ENCODE measurements at regions not wholly inside any gene's neighbourhood (a gene's known extent, or its start where the extent isn't known, plus 50 kb on each side); places are given as distances from the start of the nearest gene placed in this dataset.

DNA sequence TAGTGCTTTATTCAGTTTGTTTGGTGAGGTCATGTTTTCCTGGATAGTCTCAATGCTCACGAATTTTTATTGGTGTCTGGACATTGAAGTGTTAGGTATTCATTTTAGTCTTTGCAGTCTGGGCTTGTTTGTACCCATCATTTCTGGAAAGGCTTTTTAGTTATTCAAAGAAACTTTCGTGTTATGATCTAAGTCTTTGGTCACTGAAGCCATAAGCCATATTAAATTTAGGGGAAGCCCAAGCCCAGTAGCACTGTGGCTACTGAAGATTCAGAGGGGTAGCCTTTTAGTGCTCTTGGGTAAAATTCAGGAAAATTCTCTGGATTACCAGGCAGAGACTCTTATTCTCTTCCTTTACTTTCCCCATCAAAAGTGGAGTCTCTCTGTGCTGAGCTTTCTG is 56.2 kb upstream of the PEX5L start:
- DNase-seq (ENCODE audit: low spot score) = no peak

DNA sequence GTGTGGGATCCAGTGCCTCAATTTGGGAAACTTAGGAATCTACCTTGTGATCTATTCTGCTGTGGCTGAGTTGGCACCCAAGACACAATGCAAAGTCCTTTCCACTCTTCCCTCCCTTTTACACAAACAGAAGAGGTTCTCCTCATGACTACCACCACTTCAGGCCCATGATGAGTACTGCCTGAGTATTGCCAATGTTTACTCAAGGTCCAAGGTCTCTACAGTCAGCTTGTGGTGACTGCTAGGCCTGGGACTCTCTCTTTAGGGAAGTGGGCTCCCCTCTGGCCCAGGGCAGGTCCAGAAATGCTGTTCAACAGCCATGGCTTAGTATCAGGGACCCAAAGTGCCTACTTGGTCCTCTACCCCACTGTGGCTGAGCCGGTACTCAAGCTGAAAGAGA is 56.8 kb upstream of the PEX5L start:
- no peak for DNase-seq (ENCODE audit: low spot score)

DNA sequence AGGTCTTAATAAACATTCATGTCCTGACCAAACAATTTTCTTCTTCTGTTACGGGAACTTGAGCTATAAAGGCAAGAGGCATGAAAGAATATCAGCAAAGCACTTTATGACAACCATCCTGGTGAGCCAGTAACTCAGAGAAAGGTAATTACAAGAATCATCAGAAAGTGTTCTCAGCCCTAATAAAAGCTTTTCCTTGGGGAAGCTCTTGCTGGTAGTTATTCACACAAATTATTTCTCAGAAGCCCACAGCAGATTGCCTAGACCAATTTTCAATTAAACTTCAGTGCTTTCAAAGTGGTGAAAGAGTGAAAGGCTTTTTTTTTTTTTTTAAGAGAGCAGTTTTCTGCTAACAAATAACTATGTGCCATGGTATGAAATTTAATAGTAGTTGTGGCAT is 60.9 kb upstream of the PEX5L start:
- DNase-seq (ENCODE audit: low spot score) = no peak

DNA sequence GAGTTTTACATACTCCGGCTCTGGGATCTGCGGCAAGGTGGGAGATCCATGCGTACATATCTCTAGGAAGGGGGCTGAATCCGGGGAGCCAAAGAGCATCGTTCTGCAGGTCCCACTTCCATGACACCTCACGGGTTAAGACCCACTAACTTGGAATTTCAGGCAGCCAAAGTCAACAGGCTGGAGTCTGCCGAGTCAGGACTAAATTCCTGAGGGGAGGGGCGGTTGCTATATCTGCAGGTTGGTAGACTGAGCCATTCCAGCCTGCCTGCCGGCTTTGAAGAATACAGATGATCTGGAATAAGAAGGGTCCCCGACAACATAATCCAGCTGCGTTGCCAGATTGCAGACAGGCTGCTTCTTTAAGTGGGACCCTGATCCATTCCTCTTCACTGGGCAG is 65.4 kb upstream of the PEX5L start:
- DNase-seq (ENCODE audit: low spot score) = no peak

DNA sequence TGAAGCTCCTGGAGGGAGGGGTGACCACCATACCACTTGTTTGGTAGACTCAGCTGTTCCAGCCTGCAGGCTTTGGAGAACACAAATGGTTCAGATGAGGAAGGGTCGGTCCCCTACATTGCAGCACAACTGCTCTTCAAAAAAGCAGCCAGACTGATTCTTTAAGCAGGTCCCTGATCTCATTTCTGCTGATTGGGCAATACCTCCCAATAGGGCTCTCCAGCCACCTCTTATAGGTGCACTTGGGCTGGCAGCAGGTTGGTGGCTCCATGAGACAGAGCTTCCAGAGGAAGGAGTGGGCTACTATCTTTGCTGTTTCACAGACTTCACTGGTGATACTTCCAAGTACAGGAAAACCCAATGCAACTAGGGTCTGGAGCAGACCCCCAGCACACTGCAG is 65.9 kb upstream of the PEX5L start:
- no peak for DNase-seq (ENCODE audit: low spot score)

DNA sequence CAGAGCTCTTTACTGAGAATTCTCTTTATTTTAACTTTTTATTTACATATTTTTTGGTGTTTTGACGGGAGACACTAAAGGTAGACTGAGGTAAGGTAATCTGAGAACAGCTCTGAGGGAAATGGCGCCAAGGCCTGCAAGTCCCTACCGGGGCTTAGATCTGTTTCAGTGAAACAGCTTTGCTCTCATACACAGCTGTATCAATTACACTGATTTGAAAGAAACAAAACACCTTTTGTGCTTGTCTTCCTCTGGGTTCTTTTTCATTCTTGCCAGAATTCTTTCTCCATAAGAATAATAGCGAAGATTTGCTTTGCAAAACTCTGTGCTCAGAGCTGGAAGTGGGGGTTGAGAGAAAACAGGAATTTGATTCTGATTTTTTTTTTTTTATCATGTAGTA is 79.5 kb upstream of the PEX5L start:
- DNase-seq (ENCODE audit: low spot score) = no peak

DNA sequence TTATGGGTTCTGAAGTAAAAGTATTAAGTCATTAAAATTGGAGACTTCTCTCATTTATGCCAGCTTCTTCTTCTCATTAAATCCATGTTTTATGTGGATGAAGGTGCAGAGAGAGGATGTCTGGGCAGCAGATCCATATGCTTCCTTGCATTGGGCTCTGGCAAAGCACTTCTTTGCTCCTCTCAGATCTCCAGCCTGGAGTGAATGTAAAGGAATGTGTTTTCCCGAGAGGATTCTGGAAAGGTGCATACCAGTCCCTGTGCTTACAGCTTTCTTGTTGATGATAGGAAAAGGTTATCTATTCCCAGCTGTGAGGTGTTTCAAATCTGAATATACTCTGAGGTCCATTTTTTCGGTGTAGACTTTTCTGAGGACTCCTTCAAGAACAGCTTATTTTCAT is 79.9 kb upstream of the PEX5L start:
- no peak for DNase-seq (ENCODE audit: low spot score)

DNA sequence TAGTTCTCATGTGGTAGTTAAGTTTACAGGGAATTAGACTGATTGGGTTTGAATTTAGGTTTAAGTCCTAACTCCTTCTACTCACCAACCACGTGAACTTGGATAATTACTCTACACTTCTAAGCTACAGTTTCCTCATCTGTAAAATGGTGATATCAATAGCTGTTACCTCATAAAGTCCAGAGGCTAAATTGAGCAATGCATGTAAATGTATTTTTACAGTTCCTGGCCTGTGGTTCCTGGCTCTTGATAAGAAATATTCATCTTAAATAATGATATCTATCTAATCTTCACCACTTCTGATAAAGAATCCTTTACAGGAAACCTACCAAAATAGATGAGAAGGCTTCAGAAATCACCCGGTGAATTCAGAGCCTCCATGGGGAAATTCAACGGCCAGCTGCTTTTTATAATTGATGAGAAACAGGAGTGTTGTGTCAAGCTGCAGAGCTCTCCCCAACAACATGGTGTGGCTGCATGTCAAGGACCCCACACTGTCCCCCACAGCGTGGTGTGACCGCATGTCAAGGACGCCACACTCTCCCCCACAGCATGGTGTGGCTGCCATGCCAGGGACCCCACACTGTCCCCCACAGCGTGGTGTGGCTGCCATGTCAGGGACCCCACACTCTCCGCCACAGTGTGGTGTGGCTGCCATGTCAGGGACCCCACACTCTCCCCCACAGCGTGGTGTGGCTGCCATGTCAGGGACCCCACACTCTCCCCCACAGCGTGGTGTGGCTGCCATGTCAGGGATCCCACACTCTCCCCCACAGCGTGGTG is 80.8 kb upstream of the PEX5L start:
- no peak for DNase-seq (ENCODE audit: low spot score)

DNA sequence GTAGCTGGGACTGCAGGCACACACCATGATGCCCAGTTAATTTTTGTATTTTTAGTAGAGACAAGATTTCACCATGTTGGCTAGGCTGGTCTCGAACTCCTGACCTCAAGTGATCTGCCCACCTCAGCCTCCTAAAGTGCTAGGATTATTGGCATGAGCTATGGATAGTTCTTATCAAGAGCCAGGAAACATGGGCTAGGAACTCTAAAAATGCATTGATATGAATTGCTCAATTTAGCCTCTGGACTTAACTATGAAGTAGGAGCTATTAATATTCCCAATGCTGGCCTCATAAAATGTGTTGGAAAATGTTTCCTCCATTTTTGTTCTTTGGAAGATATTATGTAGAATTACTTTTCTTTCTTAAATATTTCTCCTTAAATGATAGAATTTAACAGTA is 82.8 kb upstream of the PEX5L start:
- DNase-seq (ENCODE audit: low spot score) = no peak

DNA sequence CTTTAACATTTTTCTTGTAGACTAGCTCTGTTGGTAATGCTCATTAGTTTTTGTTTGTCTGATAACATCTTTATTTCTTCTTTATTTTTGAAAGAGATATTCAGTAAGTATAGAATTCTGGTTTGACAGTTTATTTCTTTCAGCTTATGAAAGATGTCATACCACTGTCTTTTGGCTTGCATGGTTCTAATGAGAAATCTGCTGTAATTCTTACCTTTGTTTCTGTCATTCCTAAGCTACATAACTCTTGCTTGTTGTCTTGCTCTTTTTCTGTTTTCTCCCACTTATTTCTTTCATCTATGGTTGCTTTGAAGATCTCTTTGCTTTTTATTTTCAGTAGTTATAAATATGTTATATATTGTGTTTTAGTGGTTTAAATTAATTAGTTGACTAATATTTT is 87.2 kb upstream of the PEX5L start:
- DNase-seq (ENCODE audit: low spot score) = no peak

DNA sequence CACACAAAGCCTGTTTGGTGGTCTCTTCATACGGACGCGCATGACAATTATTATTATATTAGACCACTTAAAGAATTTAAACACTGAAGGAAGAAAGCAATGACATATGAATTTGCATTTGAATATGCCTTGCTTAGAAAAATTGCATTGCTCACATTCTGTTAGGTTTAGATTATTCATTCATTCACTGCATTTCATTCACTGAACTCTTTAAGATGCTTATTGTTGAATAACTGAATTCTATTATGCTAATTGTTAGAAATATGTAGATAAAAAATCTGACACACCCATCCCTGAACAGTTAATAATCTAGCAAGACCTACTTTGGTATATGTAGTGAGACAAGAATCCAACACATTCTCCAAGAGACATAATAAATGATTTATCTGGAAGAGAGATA is 94.4 kb upstream of the PEX5L start:
- DNase-seq (ENCODE audit: low spot score) = no peak

DNA sequence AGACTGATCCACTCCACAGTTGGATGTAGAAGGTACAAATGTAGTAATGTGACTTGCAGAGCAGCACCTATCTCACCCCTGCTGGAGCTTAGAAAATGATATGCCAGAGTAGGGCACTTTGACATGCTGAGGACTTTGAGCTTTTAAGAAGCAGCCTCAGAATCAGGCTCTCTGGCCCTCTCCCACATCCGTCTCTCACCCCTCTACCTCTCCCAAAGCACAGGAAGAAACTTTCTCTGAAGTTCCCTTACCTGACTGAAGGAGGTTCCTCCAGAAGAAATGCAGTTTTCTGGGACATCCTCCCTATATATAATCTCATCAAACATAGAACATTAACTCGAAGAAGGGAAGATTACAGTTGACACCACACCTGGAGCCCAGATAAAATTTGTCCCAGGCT is 98.4 kb upstream of the PEX5L start:
- no peak for DNase-seq (ENCODE audit: low spot score)

DNA sequence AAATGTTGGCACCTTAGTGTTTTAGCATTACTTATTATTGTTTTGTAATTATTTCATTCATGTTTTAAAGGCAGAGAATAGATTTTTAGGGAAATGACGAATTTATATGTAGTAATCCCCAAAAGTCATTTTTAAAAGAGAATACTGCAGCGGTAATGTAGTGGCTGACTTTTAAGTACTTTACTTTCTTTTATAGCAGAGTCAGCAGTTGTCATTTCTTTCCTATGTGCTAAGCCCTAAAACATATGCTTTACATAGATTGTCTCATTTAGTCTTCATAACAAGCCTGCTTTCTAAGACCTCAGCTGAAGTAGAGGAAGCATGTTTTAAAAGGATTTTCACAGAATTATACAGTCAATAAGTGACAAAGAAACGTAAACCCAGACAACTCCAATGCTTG is 102.1 kb upstream of the PEX5L start:
- no peak for DNase-seq (ENCODE audit: low spot score)

DNA sequence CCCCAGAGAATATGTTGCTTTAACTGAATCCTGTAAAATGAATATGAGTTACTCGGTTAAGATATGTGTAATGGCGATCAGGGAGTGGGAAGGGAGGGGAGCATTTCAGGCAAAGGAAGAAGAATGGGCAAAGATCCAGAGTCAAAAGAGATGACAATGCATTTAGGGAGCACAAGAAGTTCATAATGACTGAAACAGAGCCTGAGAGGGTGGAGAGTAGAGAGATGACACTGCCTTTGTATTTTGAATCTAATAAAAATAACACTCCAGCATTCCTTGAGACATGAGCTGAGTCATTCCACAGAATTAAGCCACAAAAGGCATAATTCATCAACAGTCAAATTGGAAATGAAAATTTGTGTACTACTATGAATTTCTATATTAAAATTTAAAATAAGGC is 105.3 kb upstream of the PEX5L start:
- DNase-seq (ENCODE audit: low spot score) = no peak

DNA sequence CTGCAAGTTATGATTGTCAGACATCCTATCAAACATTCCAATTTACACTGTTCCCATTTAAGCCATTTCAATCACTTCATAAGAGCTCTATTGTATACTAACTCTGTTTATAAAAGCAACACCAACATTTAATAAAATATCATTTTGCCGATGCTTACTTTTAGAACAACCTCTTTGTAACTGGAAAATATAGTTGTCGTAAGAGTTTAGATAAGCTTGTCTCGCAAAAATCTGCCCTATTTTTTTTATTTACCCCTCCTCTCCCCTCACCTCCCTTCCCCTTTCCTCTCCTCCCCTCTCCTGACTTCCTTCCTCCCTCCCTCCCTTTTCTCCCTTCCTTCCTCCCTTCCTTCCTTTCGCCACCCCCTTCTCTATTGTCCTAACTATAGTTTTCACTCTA is 105.7 kb upstream of the PEX5L start:
- DNase-seq (ENCODE audit: low spot score) = no peak

DNA sequence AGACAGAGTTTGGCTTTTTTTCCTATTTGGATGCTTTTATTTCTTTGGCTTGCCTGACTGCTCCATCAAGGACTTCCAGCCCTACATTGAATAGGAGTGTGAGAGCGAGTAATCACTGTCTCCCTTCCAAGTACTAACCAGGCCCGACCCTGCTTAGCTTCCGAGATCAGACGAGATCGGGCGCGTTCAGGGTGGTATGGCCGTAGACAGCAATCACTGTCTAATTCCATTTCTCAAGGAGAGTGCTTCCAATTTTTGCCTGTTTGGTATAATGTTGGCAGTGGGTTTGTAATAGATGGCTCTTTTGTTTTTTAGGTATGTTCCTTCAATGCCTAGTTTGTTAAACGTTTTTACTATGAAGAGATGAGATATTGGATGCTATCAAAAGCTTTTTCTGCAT is 125.0 kb upstream of the PEX5L start:
- DNase-seq (ENCODE audit: low spot score) = no peak

DNA sequence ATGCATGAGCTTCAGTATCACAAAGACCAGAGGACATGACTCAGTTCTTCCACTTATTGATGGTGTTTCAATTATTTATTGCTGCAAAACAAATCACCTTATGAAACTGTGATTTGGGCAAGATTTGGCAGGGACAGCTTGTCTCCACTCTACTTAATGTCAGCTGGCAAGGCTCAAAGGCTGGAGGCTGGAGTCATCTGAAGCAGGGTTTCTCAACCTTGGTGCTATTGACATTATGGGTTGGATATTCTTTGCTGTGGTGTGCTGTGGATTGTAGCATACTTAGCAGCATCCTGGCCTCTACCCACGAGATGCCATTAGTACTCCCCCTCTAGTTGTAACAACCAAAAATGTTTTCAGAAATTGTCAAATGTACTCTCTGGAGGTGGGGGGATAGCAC is 138.8 kb upstream of the PEX5L start:
- DNase-seq (ENCODE audit: low spot score) = no peak

DNA sequence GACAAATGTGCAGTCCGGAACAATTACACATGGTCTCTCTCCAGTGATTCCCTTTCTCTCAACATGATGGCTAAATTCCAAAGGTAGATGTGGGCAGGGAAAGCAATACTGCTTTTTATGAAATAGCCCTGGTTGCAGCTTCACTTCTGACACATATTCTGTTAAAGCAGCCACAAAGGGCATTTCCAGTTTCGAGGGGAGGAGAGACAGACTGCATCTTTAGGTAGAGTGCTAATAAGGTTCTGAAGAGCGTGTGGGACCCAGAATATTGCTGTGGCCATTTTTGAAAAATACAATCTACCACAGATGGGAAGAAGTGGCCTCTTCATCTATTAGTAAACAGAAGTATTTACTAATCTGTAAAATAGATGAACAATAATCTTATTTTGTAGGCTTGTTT is 139.3 kb upstream of the PEX5L start:
- DNase-seq (ENCODE audit: low spot score) = no peak

DNA sequence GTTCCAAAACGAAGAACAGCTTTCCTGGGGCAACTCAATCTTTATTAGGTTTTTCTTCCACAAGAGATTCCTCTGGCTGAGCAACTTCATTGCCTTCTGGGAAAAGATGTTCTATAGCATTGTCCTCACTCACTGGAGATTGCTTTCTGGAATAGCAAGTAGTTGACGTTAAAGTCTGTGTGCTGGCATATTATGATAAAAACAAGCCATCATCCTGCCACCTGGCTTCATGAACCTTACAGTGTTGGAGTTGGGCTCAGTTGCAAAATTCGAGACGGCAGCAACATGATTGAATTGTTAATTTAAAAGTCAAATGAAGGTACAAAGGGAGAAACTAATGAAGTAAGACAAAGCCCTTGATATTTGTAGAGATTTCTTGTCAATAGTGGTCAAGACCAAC is 140.5 kb upstream of the PEX5L start:
- DNase-seq (ENCODE audit: low spot score) = no peak

DNA sequence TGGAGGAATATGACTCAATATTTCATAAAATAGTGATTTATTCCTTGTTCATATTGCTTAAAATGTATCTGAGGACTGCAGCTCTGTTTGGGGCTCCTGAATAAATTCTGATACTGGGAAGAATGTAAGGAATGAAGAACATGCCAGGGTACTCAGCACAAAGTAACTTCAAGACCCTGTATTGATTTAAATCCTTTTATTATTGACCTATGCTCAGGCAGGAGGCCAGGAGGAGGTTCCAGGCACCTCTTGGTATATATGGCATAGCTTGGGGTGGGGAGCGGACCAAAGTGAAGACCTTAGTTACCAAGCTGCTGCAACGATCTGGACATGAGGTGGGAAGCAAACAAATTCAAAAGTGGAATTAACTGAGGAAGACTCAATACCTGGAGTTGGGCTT is 142.8 kb upstream of the PEX5L start:
- DNase-seq (ENCODE audit: low spot score) = no peak

DNA sequence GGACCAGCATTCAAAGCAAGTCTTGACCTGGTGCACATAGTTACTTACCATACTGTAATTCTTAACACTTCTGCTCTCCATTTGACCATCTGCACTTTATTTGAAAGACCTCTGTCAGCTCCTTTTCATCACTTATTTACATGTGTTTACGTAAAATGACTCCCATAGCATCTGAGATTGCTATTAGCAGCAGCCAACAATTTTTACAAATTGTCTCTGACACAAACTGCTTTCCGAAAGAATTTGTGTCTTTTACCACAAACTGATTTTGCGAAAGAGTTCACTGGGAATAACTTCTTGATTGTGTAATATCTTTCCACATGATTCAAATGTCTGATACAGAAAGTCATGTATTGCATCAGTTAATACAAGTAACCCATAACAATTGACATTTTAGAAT is 144.1 kb upstream of the PEX5L start:
- no peak for DNase-seq (ENCODE audit: low spot score)

DNA sequence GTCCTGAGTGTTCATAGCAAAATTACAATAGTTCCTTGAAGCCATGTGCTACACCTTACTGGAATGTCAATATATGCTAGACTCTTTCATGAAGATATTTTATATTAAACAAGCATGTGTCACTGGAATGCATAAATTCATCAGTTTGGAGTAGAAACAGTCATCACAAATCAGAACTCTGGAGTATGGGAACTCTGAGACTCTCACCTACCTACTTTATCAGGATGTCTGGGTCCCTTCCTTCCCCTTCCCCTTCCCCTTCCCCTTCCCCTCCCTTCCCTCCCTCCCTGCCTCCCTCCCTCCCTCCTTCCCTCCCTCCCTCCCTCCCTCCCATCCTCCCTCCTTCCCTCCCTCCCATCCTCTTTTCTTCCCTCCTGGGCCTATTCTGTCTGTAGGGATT is 144.7 kb upstream of the PEX5L start:
- DNase-seq (ENCODE audit: low spot score) = no peak

DNA sequence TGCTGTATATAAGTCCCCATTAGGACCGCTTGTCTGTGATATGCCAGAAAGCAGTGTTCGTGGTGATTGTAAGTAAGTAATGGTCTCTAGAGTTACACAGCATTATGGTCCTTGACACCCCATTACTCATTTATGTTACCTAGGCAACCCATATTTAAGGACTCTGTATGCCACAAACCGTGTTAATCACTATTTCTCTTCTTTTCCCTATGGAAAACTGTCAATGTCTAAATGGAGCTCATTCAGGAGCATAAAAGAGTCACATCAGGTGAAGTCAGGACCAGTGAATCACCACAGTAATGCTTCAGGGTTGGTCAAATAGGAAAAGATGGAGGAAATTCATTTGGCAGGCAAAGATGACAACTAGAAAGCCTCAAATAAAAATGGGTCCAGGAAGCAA is 146.6 kb upstream of the PEX5L start:
- no peak for DNase-seq (ENCODE audit: low spot score)

DNA sequence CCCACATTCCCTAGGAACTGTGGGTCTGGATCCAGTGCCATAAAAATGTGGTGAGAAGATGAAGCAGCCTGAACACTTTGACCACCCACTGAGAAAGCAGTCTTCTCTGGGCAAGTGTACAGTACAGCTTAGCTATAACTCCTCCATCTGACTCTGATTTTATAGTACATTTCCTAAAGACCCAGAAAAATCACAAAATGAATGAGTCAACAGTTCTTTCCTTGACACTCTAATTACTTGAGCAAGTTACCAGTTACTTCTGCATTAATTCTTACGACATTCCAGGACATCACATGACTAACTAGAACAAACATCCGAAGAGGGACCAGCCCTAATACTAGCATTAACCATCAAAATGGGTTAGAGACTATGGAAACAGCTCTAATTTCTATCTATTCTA is 148.1 kb upstream of the PEX5L start:
- DNase-seq (ENCODE audit: low spot score) = no peak

DNA sequence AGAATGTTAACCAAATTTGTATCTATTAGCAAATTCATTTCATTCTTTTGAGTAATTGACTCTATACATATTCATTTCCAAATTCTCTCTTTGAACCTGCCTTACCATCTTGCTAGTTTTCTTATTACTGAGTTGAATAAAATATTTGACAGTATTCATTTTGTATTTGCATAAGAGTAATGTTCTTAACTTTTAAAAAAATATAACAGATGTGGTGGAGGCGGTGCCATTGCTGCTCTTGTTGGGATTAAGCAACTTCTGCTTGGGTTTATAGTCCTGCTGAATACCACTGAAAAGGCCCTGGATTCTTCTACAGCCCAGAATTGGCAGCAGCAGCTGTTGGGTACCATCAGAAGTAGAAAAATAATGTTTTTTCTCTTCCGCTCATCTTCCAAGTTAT is 148.9 kb upstream of the PEX5L start:
- no peak for DNase-seq (ENCODE audit: low spot score)

Measured in germinal center (tissue), 1 donor.